HG02642 (cell line): ENCODE measurements at regions not wholly inside any gene's neighbourhood (a gene's known extent, or its start where the extent isn't known, plus 50 kb on each side); places are given as distances from the start of the nearest gene placed in this dataset.

Experiments
- ATAC-seq: cut with Tn5 transposase; IDR thresholded peaks from one replicate; pipeline ENCODE4 v1.9.1; 2021; ENCODE audit warnings: mild to moderate bottlenecking; ENCODE audit not compliant: unreplicated experiment, poor library complexity

- no peak for ATAC-seq
Measured at GRCh38 chr16:76214856-76215255, 62.3 kb upstream of the CNTNAP4 start.

- ATAC-seq, result no peak
Measured at GRCh38 chr16:76222087-76222486, 55.1 kb upstream of the CNTNAP4 start.

GRCh38 chr16:76222853-76223252 is 54.3 kb upstream of the CNTNAP4 start:
- ATAC-seq, result no peak

GRCh38 chr16:76226011-76226410 is 51.2 kb upstream of the CNTNAP4 start:
- no peak for ATAC-seq

- no peak for ATAC-seq
Measured at GRCh38 chr16:76226481-76226880, 50.7 kb upstream of the CNTNAP4 start.
